Mammary epithelial cell (primary cell): ENCODE measurements at regions not wholly inside any gene's neighbourhood (a gene's known extent, or its start where the extent isn't known, plus 50 kb on each side); places are given as distances from the start of the nearest gene placed in this dataset.

Source experiments
- EZH2 ChIP-seq: IDR thresholded peaks from 2 replicates; pipeline ENCODE4 v1.6.1; 2012; ENCODE audit warnings: low read length, inconsistent platforms, borderline replicate concordance
- TF ChIP-seq, protein P1 (sequence below), 2 donors: IDR thresholded peaks in 1 of 2; conservative IDR thresholded peaks in 1 of 2; 2 replicates each; pipeline ENCODE4 v1.5.1; 2011 to 2012; ENCODE audit warnings: inconsistent platforms in 2 of 2, low read length in 2 of 2, mild to moderate bottlenecking in 2 of 2, control low read depth in 1 of 2, low read depth in 1 of 2; ENCODE audit not compliant: insufficient read depth in 1 of 2; ENCODE audit errors: extremely low read depth in 1 of 2

DNA sequence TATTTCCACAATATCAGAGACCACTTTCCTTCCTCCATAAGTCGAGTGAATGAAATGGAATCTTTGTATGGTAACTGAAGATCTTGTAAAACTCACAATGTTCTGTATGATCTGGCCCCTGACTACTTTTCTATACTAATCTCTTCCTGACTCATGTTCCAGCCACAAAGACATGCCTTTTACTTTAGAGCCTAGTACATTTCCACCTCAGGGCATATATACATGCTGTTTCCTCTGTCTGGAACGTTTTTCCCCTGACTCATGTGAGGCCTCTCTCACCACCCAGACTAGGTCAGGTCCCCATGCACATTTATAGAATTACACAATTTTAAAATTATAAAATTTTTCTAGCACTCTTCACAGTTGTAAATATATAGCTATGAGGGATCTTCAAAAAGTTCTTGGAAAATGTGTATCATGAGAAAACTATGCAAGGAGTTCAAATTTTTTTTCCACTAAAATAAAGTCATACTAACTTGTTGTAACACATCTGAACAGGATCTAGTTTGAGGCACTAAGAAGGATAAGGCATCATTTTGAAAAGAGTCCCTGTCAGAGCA, 208.8 kb downstream of the SH2D1A start:
- TF ChIP-seq, protein P1, sequence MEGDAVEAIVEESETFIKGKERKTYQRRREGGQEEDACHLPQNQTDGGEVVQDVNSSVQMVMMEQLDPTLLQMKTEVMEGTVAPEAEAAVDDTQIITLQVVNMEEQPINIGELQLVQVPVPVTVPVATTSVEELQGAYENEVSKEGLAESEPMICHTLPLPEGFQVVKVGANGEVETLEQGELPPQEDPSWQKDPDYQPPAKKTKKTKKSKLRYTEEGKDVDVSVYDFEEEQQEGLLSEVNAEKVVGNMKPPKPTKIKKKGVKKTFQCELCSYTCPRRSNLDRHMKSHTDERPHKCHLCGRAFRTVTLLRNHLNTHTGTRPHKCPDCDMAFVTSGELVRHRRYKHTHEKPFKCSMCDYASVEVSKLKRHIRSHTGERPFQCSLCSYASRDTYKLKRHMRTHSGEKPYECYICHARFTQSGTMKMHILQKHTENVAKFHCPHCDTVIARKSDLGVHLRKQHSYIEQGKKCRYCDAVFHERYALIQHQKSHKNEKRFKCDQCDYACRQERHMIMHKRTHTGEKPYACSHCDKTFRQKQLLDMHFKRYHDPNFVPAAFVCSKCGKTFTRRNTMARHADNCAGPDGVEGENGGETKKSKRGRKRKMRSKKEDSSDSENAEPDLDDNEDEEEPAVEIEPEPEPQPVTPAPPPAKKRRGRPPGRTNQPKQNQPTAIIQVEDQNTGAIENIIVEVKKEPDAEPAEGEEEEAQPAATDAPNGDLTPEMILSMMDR (conservative IDR thresholded peaks at IDR 0.05 in 1 of 2, IDR thresholded peaks at IDR 0.05 in 1 of 2; ENCODE audit: extremely low read depth in 1 of 2, insufficient read depth in 1 of 2, low read depth in 1 of 2, low read length in 2 of 2), result no peak
- TF ChIP-seq EZH2, result no peak
